GM10266 (cell line): ENCODE measurements at regions not wholly inside any gene's neighbourhood (a gene's known extent, or its start where the extent isn't known, plus 50 kb on each side); places are given as distances from the start of the nearest gene placed in this dataset.
"Not testable (repeated sequence)": the region's sequence is repeated elsewhere in the genome, so short reads cannot be mapped to it uniquely, and the experiment has no call there.

Experiments used
- DNase-seq: peaks from one replicate; pipeline ENCODE4 v3.0.0; 2012; ENCODE audit errors: extremely low spot score
- TF ChIP-seq, protein P1 (sequence below): IDR thresholded peaks from 2 replicates; pipeline ENCODE4 v1.5.1; 2012; ENCODE audit warnings: mild to moderate bottlenecking, low read depth; ENCODE audit not compliant: control insufficient read depth, insufficient read depth; ENCODE audit errors: missing control alignments

DNA sequence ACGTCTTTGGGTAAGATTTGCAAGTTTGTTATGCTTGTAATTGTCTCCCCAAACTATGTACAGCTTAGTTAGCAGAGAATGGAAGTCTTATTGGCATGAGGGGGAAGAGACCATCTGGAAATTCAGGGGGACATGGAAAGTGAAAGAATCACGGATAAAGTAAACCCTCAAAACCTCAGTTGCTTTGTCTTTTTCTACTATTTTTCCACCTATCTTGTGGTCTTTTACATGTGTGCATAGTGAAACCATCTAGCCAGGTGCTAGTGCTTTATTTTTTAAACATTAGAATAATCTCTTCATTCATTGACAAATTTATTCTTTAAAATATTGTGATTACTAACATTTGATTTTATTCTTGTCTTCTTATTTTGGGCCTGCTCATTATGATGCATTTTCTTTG is 441.1 kb upstream of the RORB start:
- DNase-seq: no peak
- TF ChIP-seq, protein P1, sequence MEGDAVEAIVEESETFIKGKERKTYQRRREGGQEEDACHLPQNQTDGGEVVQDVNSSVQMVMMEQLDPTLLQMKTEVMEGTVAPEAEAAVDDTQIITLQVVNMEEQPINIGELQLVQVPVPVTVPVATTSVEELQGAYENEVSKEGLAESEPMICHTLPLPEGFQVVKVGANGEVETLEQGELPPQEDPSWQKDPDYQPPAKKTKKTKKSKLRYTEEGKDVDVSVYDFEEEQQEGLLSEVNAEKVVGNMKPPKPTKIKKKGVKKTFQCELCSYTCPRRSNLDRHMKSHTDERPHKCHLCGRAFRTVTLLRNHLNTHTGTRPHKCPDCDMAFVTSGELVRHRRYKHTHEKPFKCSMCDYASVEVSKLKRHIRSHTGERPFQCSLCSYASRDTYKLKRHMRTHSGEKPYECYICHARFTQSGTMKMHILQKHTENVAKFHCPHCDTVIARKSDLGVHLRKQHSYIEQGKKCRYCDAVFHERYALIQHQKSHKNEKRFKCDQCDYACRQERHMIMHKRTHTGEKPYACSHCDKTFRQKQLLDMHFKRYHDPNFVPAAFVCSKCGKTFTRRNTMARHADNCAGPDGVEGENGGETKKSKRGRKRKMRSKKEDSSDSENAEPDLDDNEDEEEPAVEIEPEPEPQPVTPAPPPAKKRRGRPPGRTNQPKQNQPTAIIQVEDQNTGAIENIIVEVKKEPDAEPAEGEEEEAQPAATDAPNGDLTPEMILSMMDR: no peak

DNA sequence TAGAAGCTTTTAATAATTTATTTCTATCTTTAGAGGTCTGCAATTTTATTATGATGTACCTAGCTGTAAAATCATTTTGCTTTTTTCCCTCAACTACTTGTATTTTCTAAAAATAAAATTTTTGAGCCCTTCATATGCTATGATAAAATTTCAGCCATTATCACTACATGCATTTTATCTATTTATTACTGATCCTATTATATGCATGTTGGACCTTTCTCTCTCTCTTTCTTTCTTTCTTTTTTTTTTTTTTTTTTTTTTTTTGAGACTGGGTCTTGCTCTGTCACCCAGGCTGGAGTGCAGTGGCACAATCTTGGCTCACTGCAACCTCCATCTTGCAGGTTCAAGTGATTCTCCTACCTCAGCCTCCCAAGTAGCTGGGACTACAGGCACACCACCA is 440.1 kb upstream of the RORB start:
- not testable (repeated sequence) for DNase-seq

- DNase-seq: no peak
- TF ChIP-seq, protein P1: no peak
Measured at GRCh38 chr9:74064702-74065101, 432.4 kb upstream of the RORB start.

GRCh38 chr9:74066128-74066527 is 431.0 kb upstream of the RORB start:
- TF ChIP-seq, protein P1: no peak

DNA sequence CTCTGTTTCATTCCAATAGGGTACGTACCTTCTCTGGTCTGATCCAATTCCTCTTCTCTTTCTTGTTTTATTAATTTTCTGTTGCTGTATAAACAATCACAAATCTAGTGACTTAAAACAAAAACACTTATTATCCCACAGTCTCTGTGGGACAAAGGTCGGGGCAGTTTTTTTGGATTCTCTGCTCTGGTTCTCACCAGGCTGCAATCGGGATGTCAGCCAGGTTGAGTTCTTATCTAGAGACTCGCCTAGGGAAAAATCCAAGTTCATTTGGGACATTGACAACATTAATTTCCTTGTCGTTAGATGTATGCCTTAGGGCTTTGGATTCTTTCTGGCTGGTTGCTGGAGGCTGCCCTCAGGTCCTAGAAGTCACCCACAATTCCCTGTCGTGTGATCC is 430.5 kb upstream of the RORB start:
- no peak for DNase-seq
- TF ChIP-seq, protein P1: no peak

More at GRCh38 chr9:74066128-74066527, 431.0 kb upstream of the RORB start:
- no peak for DNase-seq

DNA sequence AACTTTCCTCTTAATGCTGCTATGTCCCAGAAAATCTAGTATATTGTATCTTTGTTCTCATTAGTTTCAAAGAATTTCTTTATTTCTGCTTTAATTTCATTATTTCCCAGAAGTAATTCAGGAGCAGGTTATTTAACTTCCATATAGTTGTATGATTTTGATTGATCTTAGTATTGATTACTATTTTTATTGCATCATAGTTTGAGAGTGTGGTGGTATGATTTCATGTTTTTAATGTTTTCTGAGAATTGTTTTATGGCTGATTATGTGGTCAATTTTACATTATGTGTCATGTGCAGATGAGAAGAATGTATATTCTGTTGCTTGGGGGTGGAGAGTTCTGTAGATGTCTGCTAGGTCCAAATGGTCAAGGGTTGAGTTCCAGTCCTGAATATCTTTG is 425.6 kb upstream of the RORB start:
- no peak for DNase-seq
- TF ChIP-seq, protein P1: no peak

DNA sequence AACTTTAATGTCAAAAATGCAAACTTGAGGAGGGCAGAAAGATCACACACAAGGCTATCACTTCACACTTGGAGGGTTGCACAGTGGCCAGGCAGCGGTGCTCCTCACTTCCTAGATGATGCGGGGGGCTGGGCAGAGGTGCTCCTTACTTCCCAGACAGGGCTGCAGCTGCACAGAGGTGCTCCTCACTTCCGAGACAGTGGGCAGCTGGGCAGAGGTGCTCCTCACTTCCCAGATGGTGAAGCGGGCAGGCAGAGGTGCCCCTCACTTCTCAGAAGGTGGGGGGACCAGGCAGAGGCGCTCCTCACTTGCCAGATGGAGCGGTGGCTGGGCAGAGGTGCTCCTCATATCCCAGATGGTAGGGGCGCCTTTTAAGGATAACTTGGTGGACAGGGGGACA is 423.2 kb upstream of the RORB start:
- TF ChIP-seq, protein P1: no peak
- DNase-seq: no peak

DNA sequence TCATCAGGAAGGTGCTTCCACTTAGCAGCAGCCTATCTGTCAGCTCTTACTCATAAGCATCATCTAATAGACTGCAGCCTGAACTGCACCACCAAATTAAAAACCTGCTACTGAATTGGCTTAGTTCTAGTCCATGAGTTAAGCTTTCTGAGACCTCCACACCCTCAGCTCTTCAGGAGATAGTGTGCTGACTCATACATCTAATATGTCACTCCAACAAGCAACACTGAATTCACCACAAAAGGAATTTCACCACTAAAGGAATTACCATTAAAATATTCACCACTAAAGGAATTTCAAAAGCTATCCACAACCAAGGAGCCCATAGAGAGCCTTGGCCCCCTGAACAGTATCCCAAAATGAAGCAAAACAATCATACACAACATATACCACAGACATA is 418.5 kb upstream of the RORB start:
- DNase-seq: no peak
- TF ChIP-seq, protein P1: no peak

DNA sequence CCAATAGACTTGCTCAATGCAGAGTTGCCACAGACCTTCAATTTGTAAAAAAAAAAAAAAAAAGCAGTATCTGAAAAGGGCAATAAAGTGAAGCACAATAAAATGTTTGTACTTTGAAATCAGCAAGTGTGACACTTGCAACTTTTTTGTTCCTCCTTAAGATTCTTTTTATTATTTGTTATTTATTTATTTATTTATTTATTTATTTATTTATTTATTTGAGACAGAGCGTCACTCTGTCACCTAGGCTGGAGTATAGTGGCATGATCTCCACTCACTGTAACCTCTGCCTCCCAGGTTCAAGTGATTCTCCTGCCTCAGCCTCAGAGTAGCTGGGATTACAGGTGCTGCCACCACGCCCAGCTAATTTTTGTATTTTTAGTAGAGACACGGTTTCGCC is 416.5 kb upstream of the RORB start:
- DNase-seq: not testable (repeated sequence)
